ENCODE measurements at regions not wholly inside any gene's neighbourhood (a gene's known extent, or its start where the extent isn't known, plus 50 kb on each side); places are given as distances from the start of the nearest gene placed in this dataset.

GRCh38 chr13:58302349-58302748 is 670.8 kb downstream of the PCDH17 start:
- in situ Hi-C loops (cut with MboI; ENCODE audit: low sequenced_read_pairs, unreplicated experiment): no loop called here

GRCh38 chr13:58306062-58306461 is 674.5 kb downstream of the PCDH17 start:
- in situ Hi-C loops (cut with MboI; ENCODE audit: low sequenced_read_pairs, unreplicated experiment): no loop called here
- no peak for DNase-seq (ENCODE audit: low spot score)

More at GRCh38 chr13:58302349-58302748, 670.8 kb downstream of the PCDH17 start:
- DNase-seq (ENCODE audit: low spot score): no peak
- TF ChIP-seq CTCF (IDR thresholded peaks at IDR 0.05; ENCODE audit: borderline replicate concordance, control extremely low read depth, extremely low read depth, insufficient read depth, missing control alignments): no peak

GRCh38 chr13:58313219-58313618 is 681.7 kb downstream of the PCDH17 start:
- no peak for TF ChIP-seq CTCF (IDR thresholded peaks at IDR 0.05; ENCODE audit: borderline replicate concordance, control extremely low read depth, extremely low read depth, insufficient read depth, missing control alignments)
- in situ Hi-C loops (cut with MboI; ENCODE audit: low sequenced_read_pairs, unreplicated experiment): no loop called here
- no peak for DNase-seq (ENCODE audit: low spot score)

More at GRCh38 chr13:58306062-58306461, 674.5 kb downstream of the PCDH17 start:
- no peak for TF ChIP-seq CTCF (IDR thresholded peaks at IDR 0.05; ENCODE audit: borderline replicate concordance, control extremely low read depth, extremely low read depth, insufficient read depth, missing control alignments)

GRCh38 chr13:58318495-58319167 is 687.1 kb downstream of the PCDH17 start:
- no peak for DNase-seq (ENCODE audit: low spot score)
- TF ChIP-seq CTCF (IDR thresholded peaks at IDR 0.05; ENCODE audit: borderline replicate concordance, control extremely low read depth, extremely low read depth, insufficient read depth, missing control alignments): no peak
- in situ Hi-C loops (cut with MboI; ENCODE audit: low sequenced_read_pairs, unreplicated experiment): no loop called here

GRCh38 chr13:58324161-58324560 is 692.6 kb downstream of the PCDH17 start:
- in situ Hi-C loops (cut with MboI; ENCODE audit: low sequenced_read_pairs, unreplicated experiment): no loop called here
- no peak for DNase-seq (ENCODE audit: low spot score)
- no peak for TF ChIP-seq CTCF (IDR thresholded peaks at IDR 0.05; ENCODE audit: borderline replicate concordance, control extremely low read depth, extremely low read depth, insufficient read depth, missing control alignments)

- no peak for DNase-seq (ENCODE audit: low spot score)
- TF ChIP-seq CTCF (IDR thresholded peaks at IDR 0.05; ENCODE audit: borderline replicate concordance, control extremely low read depth, extremely low read depth, insufficient read depth, missing control alignments): no peak
- in situ Hi-C loops (cut with MboI; ENCODE audit: low sequenced_read_pairs, unreplicated experiment): no loop called here
Measured at GRCh38 chr13:58329746-58330145, 698.2 kb downstream of the PCDH17 start.
